GM18909 (cell line): ENCODE measurements at regions not wholly inside any gene's neighbourhood (a gene's known extent, or its start where the extent isn't known, plus 50 kb on each side); places are given as distances from the start of the nearest gene placed in this dataset.
"Not testable (repeated sequence)": the region's sequence is repeated elsewhere in the genome, so short reads cannot be mapped to it uniquely, and the experiment has no call there.

ENCODE experiments used
- ATAC-seq: cut with Tn5 transposase; IDR thresholded peaks from one replicate; pipeline ENCODE4 v1.9.1; 2021; ENCODE audit warnings: mild to moderate bottlenecking; ENCODE audit not compliant: unreplicated experiment, poor library complexity

DNA sequence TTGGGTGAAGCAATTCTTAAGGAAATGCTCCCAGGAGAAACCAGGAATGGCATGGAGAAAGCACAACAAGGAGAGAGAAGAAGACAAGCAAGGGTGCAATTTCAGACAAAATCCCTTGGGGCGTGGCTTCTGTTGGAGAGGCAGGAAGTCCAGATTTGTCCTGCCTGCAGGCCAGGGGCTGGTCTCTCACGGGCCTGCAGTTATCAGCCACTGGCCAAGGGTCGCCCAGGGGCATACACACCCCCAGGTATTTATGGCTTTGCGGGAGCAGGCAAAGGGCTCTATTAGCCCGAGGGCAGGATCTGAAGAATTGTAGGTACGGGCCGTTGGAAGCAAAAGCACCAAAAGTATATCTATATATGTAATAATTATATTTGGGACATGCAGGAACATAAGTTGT is 87.7 kb downstream of the IYD start:
- no peak for ATAC-seq

DNA sequence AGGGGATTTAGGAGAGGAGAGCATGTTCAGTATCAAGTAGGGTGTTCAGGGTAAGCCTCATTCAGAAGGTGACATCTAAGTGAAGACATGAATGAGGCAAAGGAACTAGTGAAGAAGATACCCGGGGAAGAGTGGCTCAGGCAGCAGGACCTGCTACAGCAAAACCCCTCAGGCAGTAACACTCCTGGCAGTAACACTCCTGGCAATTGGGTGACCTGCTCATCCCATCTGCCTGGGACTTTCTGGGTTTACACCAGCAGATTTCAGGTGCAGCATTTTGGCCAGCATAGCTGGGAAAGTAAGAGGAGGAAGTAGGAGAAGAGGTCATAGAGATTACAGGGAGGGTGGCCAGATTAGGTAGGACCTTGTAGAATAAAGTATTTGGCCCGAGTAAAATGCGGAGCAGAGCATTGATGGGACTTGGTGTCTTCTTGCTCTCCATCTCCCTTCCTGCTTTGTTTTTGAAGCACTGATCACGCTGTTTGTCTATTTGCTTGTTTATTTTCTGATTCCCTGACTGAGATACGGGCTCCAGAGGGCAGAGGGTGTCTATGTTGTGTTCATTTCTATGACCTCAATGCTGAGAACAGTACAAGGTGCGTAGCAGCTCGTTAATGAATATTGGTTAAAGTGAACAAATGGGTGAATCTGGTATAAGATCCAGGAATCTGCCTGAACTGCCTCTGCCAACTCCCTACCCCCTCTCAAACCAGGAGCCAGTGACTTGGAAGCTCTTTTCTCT is 88.3 kb downstream of the IYD start:
- ATAC-seq: no peak

DNA sequence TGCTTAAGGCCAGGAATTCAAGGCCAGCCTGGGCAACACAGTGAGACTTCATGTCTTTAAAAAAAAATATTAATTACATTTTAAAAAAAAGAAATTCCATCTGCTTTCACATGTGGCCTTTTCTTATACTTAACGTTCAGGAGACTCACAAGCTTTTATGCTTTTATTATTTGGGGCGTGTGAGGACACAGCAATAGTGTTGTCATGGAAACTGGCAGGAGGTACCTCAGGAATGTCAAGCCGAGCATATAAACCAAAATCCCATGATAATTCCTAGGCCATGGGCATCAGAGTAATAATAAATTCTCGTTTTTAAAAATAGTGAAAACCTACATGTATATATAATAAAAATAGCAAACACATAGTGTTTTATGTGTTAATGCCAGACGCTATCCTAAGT is 89.8 kb downstream of the IYD start:
- no peak for ATAC-seq

DNA sequence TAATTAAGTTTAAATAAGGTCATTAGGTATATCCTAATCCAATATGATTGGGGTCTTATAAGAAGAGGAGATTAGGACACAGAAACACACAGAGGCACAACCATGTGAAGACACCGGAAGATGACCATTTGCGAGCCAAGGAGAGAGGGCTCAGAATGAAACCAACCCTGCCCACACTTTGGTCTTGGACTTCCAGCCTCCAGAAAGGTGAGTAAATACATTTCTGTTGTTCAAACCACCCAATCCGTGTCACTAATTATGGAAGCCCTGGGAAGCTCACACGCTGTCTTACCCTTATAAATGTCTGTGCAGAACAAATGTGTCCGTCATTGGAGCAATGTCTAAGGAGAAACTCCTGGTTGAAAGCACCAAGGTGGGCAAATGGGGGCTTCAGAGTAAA is 95.0 kb downstream of the IYD start:
- no peak for ATAC-seq

DNA sequence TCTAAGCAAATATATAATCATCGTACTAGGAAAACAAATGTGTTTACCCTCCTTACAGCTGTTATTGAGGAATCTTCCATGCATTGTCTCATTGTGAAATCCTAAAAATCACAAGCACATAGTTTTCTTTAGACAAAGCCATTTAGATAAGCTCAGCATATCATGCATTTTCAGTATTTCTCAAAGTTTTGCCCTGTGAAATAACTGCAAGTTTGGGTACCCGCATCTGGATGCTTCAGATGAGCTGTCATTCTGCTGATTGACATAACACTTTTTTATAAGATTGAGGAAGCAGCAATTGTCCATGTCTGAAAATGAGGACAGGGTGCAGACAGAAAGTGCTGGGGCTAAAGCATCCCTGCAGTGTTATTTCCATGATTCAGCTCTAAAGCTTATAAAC is 96.2 kb downstream of the IYD start:
- no peak for ATAC-seq

DNA sequence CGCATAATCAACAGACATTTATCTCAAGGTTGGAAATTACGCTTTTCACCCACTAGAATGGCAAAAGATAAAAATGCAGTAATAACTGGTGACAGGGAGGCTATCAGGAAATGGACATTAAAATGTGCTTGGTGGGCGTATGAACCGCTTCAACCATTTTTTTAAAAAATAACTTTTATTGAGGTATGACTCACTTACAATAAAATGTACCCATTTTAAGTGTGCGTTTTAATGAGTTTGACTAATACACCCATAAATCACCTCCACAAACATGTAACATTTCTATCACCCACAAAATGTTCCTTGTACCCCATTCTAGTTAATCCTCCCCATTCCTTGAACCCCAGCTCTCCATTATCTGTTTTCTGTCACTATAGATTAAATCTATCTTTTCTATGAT is 96.8 kb downstream of the IYD start:
- ATAC-seq: no peak

DNA sequence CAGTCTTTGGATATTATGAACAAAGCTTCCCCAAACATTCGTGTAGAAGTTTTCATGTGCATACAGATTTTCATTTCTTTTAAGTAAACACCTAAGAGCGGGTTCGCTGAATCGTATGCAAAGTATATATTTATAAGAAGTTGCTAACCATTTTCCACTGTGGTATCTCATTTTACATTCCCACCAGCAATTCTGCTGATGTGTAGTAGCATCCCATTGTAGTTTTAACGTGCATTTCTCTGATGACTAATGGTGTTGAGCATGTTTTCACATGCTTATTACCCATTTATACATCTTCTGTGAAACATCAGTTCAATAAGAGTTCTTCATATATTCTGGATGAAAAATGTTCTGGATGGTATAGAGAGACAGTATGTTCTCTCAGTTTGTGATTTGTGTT is 97.4 kb downstream of the IYD start:
- no peak for ATAC-seq

DNA sequence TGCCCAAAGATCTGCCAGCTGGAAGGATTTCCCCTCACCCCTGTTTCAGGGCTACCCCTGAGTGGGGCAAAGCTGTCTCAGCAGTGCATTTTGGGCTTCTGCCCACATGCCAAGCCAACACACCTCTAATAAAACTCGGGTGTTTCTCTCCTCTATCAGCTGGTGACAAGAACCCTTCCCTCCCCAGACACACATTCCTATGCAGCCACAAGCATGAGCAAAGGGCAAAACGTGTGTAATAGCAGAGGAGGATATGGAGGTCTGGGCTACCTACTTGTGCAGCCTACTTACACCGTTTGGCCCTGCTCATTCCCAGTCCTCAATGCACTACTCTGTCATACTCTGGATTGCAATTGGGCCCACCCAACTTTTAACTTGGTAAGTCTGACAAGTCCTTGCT is 101.3 kb downstream of the IYD start:
- no peak for ATAC-seq

DNA sequence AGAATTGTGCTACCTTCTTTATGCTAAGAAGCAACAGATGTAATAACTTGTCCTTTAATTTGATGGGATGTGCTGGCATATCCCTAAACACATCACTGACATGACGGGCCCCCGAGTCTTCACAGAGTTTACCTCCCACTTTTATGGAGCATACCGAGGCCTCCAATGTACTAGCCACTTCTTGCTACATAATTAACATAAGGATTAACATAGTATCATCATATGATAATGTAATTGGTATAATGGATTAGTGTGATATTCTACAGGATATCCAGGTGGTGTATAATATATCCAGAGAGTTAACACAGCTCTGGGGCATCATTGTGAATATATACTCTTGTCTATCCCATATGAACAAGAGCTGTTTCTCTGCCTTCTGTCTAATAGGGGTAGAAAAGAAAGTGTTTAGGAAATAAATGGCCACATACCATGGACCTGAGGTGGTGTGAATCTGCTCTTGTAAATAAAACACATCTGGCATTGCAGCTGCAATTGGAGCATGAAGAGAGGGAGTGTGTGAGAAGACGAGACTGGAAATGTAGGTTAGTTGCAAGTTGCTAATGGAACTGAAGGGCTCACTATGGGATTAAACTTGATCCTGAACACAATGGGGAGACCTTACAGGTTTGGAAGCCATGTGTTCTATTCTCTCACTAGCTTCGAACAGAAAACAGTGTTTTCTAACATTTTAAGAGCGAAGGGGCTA is 102.3 kb downstream of the IYD start:
- ATAC-seq: no peak

DNA sequence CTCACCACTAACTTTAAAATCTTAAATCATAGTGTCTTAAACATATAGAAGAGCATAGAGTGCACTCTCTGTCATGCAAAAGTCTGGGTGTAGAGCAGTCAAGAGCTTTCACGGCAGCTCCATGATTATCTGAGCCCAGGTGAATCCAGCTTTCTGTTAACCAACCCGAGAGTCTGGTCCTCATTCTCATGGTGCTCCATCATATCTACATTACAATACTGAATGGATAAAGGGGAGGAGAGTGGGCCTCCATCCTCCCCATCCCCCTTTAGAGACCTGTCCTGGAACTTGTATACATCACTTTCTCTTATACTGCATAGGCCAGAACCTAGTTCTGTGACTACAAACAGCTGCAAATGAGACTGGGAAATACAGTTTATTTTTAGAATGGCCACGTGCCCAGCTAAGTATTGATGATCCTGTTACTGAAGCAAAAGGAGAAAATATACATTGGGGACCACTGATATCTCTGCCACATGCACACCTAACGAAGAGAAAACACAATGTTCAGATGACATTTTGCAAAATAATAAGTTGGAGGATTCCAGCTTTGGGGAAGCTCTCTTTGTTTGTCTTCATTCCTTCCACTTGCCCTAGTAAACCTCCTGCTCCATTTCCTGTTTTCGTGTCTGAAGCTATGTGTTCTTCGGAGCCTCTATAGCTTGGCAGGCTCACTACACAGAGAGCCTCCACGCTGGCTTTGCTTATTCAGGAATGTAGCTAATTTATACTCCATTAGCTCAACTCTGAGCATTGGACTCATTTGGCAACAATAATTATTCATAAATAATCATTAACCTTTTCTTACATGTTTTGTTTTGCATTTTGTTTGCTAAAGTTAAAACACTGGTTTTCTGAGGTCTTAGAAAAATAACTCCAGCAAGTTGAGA is 110.1 kb downstream of the IYD start:
- no peak for ATAC-seq

DNA sequence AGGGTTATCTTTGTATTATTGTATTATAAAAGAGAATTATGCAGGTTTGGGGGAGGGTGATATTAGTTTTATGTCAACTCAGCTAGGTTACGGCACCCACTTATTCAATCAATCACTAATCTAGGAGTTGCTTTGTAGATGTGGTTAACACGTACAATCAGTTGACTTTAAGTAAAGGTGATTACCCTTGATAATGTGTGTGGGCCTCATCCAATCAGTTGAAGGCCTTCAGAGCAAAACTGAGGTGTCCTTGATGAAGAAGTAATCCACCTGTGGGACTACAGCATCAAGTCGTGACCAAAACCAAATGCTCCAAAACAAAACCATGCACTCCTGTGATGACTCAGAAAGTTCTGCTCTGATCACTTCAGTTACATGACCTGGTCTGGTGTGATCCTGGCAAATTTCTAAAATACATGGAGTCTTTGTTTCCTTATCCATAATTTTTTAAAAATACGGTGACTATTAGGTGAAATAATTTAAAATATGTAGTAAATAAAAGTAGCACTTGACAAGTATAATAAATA is 114.1 kb downstream of the IYD start:
- ATAC-seq: no peak

DNA sequence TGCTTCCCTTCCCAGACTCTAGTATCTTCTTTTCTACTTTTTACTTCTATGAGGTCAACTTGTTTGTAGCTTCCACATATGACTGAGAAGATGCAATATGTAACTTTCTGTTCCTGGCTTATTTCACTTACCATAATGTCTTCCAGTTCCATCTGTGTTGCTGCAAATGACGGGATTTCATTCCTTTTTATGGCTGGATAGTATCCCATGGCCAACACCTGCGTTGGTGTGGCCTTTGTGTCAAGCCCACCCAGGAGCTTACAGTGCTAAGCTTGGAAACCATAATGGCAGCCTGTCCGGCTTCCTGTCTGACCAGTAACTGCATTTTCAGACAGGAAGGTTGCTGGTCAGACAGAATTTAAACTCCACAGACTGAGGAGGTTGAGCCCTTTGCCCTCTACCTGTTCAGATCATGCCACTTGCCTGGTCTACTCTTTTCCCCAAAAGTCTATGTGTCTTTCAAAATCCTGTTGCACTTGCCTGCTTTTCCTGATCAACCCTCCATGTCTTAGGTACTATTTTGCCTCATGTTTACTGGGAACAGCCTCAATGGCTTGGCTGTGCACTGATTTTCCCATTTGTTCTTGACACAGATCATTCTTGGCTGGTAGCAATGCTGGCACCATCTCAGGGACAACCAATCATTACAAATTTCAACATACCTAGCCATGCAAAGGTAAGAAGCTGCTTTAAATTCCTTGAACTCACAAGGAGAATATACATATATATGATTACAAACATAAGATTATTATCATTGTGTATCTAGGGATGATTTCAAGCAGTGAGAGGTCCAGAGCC is 114.3 kb upstream of the PLEKHG1 start:
- ATAC-seq: no peak

DNA sequence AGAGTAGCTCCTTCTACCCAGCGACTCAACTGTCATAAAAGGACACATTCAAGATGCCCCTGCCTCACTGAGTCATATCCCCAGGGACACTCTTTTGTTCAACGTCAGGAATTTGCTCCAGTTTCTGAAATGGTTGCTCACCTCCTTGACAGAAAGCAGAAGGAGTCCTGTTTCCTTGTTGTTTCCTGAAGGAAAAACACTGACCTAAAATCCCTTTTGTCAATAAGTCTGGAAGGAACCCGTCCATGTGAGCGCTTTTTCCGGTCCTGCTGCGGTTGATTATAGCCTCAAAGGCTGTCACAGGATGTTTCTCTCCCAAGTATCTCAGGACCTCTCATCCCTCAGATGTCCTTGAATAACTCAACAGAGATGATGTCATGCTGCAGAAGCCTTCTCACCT is 113.6 kb upstream of the PLEKHG1 start:
- ATAC-seq: no peak

DNA sequence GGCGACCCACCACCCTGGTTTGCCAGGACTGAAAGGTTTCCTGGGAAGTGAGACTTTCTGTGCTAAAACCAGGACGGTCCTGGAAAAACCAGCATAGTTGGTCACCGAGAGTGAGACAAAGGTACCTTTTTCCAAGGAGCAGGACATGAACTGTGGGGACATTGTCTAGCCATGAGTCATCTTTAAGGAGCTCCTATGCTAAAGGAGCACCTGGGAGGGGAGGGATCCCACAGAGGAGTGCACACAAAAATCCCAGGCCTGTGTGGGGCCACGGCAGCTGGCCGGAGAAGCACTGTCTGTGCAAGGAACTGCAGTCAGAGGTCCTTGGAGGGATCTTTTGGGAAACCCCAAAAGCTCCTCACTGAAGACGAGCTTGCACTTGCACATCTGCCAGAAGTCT is 109.1 kb upstream of the PLEKHG1 start:
- ATAC-seq: no peak

DNA sequence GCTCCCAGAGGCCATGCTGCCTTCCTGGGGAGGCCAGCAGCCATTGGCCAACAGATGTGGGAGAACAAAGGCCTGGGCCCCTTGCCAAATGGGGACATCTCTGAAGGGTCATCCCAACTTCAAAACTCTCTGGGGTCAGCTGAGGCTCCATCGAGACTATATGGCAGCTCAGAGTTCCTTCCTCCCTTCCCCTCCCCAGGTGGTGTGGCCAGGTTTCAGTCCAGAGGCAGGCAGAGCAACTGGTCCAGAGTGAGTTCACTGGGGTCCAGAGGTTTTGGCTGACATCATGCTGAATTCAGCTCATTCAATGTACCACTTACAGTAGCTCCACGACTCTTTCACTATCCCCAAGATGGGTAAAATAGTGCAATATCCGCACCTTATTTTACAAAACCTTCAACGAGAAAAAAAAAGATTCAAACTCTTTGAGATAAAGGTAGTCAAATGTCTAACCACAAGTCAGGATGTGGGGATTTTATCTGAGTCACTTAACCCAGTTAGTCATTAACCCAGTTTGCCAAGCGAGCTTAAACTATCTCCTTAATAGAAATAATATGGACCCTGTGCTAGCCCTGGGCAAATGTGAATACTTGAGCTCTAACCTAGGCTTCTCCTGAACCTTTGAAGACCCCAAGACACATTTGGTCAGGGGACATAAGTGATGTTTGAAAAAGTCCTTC is 108.4 kb upstream of the PLEKHG1 start:
- ATAC-seq: peak; percentile 93

DNA sequence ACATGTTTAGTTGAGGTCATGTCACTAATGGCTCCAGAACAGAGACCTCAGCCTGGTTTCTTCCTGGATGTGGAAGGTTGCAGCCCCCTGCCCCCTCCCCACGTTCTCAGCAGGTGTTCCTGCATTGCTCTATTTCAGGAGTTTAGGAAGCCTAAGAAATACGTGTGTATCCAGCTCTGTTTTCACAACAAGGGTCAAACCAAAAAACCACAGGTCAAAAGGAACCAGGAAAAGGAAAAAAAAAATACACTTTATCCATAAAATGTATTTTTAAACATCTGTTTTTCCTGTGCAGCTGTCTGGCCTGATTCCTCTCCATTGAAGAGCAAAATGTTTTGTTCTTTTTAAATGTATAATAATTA is 107.9 kb upstream of the PLEKHG1 start:
- no peak for ATAC-seq

DNA sequence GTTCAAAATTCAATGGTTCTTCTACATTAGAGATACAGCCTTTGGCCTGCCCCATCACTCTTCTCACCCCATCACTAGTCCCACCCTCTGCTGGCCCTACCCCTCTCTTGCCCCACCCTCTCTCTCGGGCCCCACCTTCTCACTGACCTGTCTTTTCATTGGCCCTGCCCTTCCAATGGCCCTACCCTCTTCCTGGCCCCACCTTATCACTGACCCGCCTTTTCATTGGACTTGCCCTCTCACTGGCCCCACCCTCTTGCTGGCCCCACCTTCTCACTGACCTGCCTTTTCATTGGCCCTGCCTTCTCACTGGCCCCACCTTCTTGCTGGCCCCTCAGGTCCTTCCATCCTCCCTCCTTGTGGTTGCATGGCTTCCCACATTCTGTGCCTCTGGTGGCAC is 107.2 kb upstream of the PLEKHG1 start:
- ATAC-seq: no peak

DNA sequence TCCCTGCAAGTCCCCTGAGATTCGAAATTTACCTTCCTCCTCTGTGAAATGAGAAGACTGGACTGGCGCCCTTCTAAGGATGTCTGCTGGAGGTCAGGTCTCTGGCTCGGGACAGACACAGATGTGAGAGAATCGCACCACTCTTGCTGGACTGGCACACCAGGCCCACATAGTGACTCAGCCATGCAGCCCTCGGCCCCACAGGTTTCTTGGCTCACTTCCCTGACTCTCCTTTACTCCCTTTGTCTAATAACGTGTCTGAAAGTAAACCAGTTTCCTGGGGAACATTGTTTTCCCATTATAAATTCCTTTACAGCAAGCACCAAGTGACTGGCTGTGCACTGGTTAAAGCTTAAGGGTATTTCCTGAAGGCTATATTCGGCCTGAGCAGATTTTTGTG is 106.7 kb upstream of the PLEKHG1 start:
- ATAC-seq: no peak

DNA sequence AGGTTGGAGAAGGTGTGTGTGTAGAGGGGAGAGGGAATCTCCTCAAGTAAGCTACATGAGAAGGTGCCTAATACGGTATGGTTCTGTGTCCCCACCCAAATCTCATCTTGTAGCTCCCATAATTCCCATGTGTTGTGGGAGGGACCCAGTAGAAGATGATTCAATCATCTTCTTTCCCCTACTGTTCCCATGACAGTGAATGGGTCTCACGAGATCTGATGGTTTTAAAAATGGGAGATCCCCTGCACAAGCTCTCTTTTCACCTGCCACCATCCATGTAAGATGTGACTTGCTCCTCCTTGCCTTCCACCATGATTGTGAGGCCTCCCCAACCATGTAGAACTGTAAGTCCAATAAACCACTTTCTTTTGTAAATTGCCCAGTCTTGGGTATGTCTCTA is 106.1 kb upstream of the PLEKHG1 start:
- not testable (repeated sequence) for ATAC-seq

DNA sequence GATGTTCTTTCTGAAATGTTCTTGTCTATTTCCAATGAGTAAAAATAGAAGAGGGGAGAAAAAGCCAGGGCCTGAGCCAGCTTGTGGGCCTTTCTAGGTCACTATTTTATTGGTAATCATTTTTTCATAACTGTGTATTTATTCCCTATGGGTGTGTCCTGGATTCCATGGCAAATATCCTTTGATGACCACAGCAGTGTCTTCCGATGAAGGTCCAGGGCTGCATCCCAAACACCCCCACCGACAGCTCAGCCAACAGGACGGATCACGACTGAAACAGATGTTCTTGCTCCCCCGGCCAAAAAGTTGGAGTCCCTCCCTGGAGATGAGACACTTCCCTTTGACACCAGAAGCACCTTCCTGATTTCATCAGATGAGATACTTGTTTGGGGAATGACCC is 105.4 kb upstream of the PLEKHG1 start:
- ATAC-seq: no peak
